HG03060 (cell line): ENCODE measurements at regions not wholly inside any gene's neighbourhood (a gene's known extent, or its start where the extent isn't known, plus 50 kb on each side); places are given as distances from the start of the nearest gene placed in this dataset.

ENCODE experiments used
- ATAC-seq: cut with Tn5 transposase; IDR thresholded peaks from one replicate; pipeline ENCODE4 v1.9.1; 2021; ENCODE audit warnings: low read depth, moderate number of reproducible peaks; ENCODE audit not compliant: unreplicated experiment

GRCh38 chr7:68474661-68475216, 1123.5 kb upstream of the AUTS2 start:
- no peak for ATAC-seq

- ATAC-seq: no peak
Observed at GRCh38 chr7:68476966-68477365, 1121.3 kb upstream of the AUTS2 start.

GRCh38 chr7:68478326-68478725, 1119.9 kb upstream of the AUTS2 start:
- ATAC-seq: no peak

GRCh38 chr7:68482800-68483199, 1115.5 kb upstream of the AUTS2 start:
- ATAC-seq: no peak

GRCh38 chr7:68484731-68485130, 1113.5 kb upstream of the AUTS2 start:
- ATAC-seq: no peak

GRCh38 chr7:68485253-68485917, 1112.9 kb upstream of the AUTS2 start:
- no peak for ATAC-seq

GRCh38 chr7:68488341-68489060, 1109.8 kb upstream of the AUTS2 start:
- no peak for ATAC-seq

GRCh38 chr7:68491523-68492358, 1106.5 kb upstream of the AUTS2 start:
- ATAC-seq: no peak

GRCh38 chr7:68492359-68492690, 1106.0 kb upstream of the AUTS2 start:
- ATAC-seq: no peak

GRCh38 chr7:68503400-68503799, 1094.9 kb upstream of the AUTS2 start:
- no peak for ATAC-seq

GRCh38 chr7:68504716-68505115, 1093.6 kb upstream of the AUTS2 start:
- ATAC-seq: no peak

GRCh38 chr7:68505721-68506120, 1092.6 kb upstream of the AUTS2 start:
- no peak for ATAC-seq

GRCh38 chr7:68507668-68508067, 1090.6 kb upstream of the AUTS2 start:
- no peak for ATAC-seq

GRCh38 chr7:68509054-68509453, 1089.2 kb upstream of the AUTS2 start:
- ATAC-seq: no peak

- no peak for ATAC-seq
Observed at GRCh38 chr7:68509603-68510002, 1088.7 kb upstream of the AUTS2 start.

GRCh38 chr7:68511281-68511680, 1087.0 kb upstream of the AUTS2 start:
- ATAC-seq: no peak

GRCh38 chr7:68512466-68512865, 1085.8 kb upstream of the AUTS2 start:
- no peak for ATAC-seq

- ATAC-seq: no peak
Observed at GRCh38 chr7:68518060-68518459, 1080.2 kb upstream of the AUTS2 start.

GRCh38 chr7:68524126-68524525, 1074.1 kb upstream of the AUTS2 start:
- no peak for ATAC-seq

- ATAC-seq: no peak
Observed at GRCh38 chr7:68529221-68529620, 1069.1 kb upstream of the AUTS2 start.

GRCh38 chr7:68535266-68535665, 1063.0 kb upstream of the AUTS2 start:
- ATAC-seq: no peak
